HK-2 (cell line): ENCODE measurements at regions not wholly inside any gene's neighbourhood (a gene's known extent, or its start where the extent isn't known, plus 50 kb on each side); places are given as distances from the start of the nearest gene placed in this dataset.

Experiments
- DNase-seq: peaks from one replicate; pipeline ENCODE4 v3.0.0-alpha.2; 2018; ENCODE audit not compliant: unreplicated experiment

DNA sequence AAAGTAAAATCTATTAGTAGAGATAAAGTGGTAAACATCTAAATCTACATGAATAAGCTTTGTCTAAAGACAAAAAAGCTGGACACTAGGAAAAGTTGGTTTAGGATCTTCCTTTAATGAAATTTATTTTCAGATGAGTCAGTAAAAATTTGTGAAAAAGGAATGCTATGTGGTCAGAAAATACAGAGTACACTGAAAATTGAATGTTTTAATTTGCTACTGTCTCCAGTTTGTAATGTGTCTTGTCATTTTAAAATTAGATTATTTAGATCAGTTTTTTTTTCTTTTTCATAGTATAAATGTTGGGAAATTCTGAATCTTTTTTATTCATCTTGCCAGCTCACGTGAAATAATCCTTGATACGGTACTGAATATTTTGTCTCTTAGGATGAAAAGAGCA, 56.9 kb downstream of the SLITRK6 start:
- DNase-seq, result no peak

DNA sequence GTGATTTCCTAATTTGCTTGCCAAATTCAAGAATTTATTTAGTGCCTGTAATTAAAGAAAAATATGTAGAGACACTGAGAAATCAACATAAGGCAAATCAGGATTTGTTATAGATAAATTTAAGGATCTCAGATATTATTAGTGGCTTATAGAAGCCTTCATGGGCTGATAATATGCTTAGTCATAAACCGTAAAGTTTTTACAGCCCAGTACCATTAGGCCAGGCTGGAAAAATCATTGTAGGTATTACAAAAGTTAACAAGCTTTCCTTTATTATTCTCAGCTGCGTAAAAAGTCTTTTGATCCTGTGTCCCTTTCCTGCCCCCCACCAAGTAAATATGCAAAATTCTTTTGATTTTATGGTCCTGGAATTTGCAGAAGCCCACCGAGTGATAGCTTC, 58.2 kb downstream of the SLITRK6 start:
- DNase-seq, result no peak

DNA sequence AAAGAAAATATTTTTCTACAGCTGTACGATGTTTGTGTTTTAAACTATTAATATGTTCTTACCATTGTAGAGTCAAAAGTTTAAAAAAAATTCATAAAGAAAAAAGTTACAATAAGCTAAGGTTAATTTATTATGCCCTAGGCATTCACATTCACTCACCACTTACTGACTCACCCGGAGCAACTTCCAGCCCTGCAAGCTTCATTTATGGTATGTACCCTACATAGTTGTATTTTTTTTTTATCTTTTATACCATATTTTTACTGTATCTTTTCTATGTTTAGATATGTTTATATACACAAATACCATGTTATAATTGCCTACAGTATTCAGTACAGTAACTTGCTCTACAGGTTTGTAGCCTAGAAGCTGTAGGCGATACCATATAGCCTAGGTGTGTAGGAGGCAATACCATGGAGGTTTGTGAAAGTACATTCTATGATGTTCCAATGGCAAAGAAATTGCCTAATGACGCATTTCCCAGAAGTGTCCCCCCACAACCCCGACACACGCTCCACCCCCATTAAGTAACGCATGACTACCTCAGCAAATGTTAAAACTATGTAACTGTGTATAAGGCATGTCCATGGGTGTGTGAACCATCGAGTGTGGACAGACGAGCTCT, 60.4 kb downstream of the SLITRK6 start:
- DNase-seq, result no peak

DNA sequence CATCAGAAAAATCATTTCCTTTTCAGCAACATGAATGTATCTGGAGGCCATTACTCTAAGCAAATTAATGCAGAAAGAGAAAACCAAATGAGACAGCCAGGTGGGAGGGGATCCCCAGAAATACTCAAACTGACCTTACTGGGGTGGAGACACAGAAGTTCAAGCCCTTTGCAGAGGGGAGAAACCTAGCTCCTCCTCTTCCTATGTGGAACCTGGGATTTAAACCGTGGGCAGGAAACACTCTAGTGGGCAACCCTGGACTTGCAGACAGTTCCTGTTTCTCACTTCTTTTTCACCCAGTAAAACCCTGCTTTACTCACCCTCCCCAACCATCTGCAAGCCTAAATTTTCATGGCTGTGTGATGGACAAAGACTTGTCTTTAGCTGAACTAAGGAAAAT, 61.3 kb downstream of the SLITRK6 start:
- no peak for DNase-seq

DNA sequence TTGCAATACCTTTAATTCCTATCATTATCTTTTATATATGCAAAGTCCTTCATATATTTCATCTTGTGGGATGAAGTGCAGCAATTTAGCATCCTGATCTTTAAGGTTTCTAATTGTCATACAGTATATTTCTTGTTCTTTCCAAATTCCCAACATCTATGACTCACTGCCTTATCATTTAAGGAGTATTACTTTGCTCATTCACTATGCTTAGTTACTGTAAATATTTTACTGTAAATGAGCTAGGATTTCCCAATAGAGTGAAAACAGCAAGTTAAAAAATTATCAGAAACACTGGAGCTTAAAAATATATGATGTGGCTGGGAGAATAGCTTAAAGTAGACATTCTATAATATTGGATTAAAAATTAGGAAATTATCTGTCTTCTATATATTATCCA, 69.9 kb downstream of the SLITRK6 start:
- DNase-seq, result no peak

DNA sequence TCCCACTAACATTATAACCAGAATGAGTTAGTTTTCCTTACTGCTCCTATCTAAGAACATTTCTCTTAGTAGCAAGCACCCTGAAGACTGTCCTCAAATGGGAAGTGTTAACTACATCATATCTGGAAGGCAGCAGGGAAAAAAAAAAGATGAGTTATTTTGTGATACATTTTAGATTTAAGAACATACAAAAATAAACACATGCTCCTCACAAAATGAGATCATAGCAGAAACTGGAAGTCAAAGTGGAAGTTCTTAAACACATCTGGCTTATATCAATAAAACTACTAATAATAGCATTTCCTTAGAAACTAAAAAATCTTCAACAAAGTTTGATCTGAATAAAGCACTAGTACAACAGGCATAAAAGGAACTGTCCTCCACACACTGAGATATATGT, 70.4 kb downstream of the SLITRK6 start:
- no peak for DNase-seq

DNA sequence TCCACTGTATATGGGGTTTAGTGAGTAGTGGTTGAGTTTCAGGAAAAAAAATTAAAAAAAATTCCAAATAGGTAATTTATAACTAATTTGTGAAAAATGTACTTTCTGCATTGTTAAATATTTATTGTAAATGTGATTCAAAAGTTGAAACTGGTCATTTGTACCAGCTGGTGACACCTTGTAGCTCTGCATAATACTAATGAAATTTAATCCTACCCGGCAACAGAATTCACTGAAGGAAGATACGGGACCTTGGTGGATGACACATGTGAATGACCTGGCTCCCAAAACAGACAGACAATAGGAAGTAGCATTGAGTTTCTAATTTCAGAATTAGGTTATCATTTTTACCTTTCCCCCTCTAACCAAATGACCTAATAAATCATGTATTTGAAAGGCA, 73.8 kb downstream of the SLITRK6 start:
- no peak for DNase-seq

DNA sequence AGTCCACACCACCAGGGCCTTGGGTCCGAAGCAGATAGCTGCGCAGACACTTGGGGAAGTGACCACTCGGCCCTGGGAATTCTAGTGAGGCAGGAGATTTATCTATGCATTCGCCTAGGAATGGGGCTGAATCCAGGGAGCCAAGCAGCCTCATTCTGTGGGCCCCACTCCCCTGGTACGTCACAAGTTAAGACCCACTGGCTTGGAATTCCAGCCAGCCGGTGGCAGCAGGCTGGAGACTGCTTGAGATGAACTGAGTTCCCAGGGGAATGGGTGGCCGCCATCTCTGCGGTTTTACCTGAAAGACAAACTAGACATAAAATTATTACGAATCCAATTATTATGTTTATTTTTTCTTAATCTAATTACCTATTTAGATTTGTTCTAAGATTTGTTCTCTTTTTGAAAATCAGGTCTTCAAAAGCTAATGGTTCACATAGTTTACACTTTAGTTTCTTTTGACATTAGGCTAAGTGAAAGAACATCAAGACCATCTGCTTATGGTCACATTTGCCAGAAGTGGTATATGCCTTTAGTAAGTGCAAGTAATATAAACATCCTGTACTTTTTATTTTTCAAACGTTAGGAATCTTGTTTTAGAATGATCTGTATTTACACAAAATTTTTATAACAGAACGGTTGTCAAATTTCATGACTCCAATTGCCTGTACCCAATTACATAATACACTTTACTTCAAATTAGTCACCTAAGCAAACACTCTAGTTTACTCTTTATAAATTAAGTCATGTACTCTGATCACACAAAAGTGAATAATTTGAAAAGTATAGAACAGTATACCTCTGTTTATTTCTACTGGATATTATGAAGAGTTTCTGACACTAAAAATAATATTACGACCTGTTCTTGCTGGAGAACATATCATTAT, 74.4 kb downstream of the SLITRK6 start:
- DNase-seq, result no peak

DNA sequence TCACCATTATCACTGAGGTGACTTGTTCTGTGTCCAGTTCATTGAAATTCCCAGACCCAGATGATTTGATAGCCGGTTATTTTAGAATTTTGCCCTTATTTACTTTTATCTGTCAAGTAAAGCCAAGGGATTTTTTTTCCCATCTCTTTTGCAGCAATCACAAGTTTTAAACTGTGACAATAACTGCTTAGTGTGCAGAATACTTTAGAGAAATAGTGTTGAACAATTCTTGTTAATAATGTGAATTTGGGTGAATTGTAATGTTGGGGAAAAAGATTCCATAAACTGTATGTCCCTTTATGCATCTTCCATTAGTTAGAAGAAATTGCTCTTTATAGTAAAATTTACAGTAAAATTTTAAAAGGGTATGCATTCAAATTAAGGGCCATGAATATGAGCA, 79.5 kb downstream of the SLITRK6 start:
- no peak for DNase-seq

DNA sequence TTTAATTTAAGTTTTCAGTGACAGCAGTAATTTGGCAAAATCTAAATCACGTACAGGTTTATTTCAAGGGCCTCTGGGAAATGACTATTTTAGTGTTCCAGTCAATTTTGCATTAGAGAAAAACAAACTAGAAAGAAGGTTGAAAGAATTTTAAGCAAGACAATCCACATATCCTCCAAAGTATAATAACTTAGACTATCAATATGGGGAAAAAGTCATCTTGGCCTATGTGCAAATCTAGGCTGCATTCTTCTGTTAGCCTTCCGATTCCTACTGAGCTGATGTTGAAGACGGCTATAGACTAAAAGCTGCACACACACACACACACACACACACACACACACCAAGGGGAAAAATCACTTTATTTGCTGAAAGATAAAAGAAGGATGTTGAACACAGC, 81.3 kb downstream of the SLITRK6 start:
- no peak for DNase-seq

DNA sequence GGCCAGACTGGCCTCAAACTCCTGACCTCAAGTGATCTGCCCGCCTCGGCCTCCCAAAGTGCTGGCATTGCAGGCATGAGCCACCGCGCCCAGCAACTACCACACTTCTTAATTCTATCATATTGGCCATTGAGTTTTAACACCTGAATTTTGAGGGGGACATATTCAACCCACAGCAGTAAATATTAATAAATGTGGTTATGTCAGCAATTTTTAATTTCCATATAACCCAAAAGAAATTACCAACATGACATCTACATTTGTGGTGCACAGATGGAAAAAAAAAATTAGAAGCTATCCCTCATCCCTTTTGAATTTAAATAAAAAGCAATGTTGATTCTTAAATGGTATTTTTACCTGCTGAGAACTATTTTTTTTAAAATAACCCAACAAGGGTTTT, 88.7 kb downstream of the SLITRK6 start:
- no peak for DNase-seq

DNA sequence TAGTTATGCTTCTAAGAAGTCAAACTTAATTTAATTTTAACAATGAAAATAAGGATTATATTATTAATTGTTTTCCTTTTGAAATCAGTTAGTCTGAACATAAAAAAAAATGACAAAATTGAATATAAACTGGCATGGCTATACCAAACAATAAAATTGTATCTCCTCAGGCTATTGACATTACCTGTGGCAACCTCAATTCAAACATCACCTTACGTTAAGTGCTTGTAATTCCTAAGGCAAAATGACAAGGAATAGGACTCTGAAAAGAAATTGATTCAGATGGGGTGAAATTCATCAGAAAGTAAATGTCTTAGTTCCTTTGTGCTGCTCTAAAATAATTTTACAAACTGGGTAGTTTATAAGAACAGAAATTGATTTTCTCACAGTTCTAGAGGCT, 89.5 kb downstream of the SLITRK6 start:
- DNase-seq, result no peak

DNA sequence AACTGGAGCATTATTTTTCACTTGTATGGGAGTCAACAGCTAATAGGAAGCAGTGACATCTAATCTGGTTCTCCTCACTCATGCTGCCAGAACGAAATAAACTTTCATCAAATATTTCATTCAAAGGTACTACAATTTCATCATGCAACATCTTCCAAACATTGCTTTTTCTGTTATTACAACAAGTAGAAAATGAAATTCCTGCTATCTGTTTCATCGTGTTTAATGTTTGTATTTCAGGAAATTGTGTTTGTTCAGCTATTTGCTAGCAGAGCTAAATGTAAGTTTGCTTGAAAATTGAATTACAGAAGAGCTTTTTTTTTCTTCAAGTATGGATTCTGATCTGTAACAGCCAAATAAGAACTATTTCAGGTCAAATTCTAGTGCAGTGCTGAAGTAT, 90.1 kb downstream of the SLITRK6 start:
- DNase-seq, result no peak

DNA sequence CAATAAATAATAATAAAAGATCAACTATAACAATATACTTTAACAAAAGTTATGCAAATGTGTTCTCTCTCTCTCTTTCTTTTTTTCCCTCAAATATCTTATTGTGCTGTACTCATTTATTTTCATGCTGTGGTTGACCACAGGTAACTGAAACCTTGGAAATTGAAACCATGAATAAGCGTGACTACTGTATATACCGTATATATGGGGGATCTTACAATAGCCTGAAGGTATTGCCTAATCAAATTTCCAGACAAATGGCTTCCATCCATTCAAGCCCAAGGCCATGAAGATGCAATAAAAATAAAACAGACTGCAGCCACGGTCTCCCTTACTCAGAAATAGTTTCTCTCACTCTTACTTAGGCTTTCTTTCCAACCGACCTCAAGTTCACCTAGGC, 98.3 kb downstream of the SLITRK6 start:
- no peak for DNase-seq

DNA sequence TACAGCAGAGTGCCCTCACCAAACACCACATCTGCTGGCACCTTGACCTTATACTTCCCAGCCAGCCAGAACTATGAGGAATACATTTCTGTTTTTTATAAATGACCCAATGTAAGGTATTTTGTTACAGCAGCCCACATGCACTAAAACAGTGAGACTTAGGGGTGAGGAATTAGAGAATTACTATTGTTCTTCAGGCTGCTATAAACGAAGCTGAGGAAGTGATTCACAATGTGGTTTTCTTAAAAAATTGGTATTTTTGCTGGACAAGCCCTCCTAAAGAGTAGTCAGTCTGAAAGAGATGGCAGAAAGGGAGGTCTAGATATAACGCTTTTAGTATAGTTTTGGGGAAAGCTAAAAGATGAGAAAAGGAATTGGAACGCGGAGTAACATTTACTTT, 101.0 kb downstream of the SLITRK6 start:
- no peak for DNase-seq

DNA sequence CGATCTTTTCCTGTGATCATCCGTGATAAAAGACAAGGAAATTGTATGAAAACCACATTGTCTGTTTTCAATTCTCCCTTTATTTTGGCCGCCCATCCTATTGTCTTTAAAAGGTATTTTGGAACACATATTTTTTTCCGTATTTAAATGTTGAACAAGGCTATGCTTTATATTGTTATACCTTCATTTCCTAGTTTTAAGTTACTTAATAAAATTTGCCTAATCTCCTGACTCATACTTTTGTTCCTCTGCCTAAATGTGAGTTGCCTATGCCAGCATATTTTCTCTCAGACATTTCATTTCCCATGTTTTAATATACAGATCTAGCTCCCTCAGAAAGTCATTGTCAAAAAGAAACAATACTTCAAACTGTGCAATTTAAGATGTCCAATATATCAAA, 104.2 kb downstream of the SLITRK6 start:
- no peak for DNase-seq

DNA sequence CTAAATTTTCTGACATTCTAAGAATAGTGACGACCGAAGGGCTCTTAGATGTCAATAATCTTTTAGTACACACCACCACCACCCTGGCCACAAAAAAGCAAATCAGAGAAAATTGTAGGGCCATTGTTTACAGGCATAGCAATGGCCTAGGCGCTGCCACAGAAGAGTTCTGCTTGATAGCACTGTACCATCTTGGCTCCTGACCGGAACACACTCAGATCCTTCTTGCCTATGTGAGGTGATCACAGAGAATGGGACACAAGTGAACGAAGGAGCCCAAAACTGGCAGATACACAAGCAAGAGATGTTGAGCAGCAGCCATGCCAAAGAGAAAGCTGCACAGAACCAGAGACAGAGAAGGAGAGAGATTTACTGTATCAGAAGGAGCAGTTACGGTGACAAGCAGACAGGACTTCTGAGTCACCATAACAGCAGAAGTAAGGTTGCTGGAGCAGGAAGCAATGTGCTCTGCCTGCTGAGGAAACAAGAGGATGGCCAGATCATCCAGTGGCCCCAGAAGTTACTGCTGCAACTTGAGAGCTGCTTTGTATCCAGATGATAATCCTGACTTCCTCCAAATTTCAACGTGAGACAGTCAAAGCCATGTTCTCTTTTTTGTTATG, 105.2 kb downstream of the SLITRK6 start:
- DNase-seq, result no peak

DNA sequence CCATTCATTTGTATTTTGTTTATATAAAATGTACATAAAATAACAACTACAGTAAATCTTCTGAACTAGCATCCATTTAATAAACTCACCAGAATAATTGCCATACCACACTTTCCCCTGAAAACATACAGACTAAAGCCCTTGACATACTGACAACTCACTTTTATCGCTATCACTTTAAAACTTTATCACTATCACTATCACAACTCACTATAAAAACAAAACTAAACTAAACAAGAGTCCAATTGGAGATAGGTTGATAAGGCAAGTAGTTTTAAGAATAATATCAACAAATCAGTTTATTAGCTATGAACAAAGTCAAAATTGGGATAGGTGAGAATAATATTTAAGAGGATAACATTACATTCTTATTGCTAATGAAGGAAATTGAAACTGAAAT, 108.9 kb downstream of the SLITRK6 start:
- DNase-seq, result no peak

DNA sequence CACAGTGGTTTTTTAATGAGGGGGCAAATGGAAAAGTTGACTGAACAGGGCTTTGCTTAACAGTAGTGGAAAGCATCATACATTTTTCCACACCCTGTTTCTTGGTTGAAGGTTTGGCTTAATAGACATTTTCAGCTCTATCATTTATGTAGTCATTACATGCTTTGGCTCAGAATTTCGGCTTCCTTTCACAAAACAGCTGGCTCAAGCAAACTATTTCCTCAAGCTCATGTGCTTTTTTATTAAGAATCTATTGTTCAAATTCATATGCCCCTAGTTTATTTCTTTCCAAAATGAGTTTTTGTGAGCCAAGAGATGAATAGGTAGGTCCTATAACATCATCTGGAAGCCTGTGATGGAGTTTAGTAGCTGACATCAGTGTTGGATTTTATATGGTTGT, 113.8 kb downstream of the SLITRK6 start:
- no peak for DNase-seq

DNA sequence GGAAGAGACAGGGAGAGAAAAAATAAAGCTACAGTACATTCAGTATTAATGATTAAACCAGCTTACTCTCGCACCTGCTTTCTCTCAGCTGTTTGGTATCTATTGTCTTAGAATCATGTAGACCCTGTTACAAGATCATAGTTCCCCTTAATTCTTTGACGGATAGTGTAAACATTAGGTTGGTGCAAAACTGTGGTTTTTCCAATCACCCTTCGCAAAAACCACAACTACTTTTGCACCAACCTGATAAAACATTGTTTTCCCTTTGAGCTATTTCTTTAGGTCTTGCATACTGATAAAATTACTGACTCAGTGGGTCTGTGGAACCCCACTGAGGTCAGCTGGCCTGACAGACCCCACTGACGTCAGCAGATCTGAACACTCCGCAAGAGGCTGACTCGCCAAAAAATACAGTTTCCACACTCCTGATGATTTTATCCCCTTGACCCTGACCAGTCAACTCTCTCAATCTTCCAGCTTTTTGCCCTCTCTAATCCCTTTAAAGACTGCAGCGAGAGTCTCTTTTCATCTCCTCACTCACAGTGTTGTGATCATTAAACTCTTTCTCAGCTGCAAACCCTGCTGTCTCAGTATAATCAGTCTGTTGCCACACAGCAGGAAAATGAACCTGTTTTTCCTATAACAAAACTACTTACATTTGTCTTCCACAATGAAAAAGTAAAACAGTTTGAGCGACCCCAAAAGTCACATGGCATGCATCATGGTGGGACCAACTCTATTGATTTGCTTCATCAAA, 123.9 kb downstream of the SLITRK6 start:
- no peak for DNase-seq

DNA sequence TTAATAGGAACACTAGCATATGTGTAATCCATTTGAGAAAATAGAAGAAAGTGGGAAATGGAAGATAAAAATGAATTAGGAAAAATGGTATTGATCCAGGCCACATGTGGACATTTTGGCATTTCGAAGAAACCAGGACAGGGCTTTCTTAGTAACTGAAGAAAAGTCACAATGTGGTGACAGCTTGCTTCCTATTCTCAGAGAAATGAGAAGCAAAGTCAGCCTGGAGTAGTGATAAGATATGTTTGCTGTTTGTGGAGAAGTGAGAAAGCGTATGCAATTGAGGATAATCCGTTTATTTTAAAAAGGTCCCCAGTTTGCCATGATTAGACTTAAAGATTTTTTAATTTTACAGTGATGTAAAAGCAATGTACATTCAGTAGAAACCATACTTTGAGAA, 127.9 kb downstream of the SLITRK6 start:
- DNase-seq, result no peak

DNA sequence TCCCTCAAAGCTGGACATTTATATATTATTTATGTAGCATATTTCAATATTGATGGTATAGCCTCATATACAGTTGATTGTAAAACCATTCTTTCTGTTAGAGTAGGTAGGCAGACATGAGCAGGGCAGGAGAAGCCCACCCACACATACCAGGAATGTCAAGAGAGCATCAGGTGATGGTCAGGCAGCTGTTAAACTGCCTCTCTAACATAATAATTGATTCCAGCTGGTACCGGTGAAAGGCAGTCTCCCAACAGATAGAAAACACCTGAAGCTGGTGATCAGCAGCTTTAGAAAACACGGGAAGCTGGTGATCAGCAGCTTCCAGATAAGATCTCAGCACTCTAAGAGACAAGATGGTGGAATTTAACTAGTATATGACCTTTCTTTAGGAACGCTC, 132.9 kb downstream of the SLITRK6 start:
- DNase-seq, result no peak
